Naive thymus-derived CD8-positive, alpha-beta T cell (primary cell): ENCODE measurements at regions not wholly inside any gene's neighbourhood (a gene's known extent, or its start where the extent isn't known, plus 50 kb on each side); places are given as distances from the start of the nearest gene placed in this dataset.

Experiments
- ATAC-seq, 2 donors: fragments of 150-1000 bp; cut with Tn5 transposase in 1 of 2; sonication (Bioruptor Pico), chemical (Tn5 transposase) in 1 of 2; 1 replicate in 1 of 2; 2 replicates in 1 of 2; pipeline ENCODE4 v1.10.0; 2021; ENCODE audit warnings: mild to moderate bottlenecking in 2 of 2, moderate library complexity in 2 of 2
- POLR2A ChIA-PET: fragments of 350-600 bp; sonication (Branson Sonifier 250); formaldehyde crosslinking; loops from one replicate; lab custom pipeline; 2021; ENCODE audit warnings: antibody characterized with exemption; lab: Charles Lee
- DNase-seq, 10 donors: peaks; one replicate each; pipeline versions ENCODE4 v3.0.0 to v3.0.0-alpha.2; 2020 to 2022
- H3K27ac Mint-ChIP-seq, 10 donors: one replicate each; pipeline ENCODE4 v1.8.0; 2020 to 2022; ENCODE audit warnings: mild to moderate bottlenecking in 10 of 10, mixed read lengths in 10 of 10, moderate library complexity in 4 of 10, inconsistent platforms in 1 of 10
- H3K27me3 Mint-ChIP-seq, 5 donors: one replicate each; pipeline ENCODE4 v1.8.0; 2021 to 2022; ENCODE audit warnings: mixed read lengths in 5 of 5
- H3K36me3 Mint-ChIP-seq, 3 donors: one replicate each; pipeline ENCODE4 v1.8.0; 2020 to 2022; ENCODE audit warnings: mixed read lengths in 3 of 3, mild to moderate bottlenecking in 2 of 3, inconsistent platforms in 1 of 3
- H3K4me1 Mint-ChIP-seq, 4 donors: one replicate each; pipeline ENCODE4 v1.8.0; 2021 to 2022; ENCODE audit warnings: mixed read lengths in 4 of 4
- H3K4me3 Mint-ChIP-seq, 10 donors: one replicate each; pipeline ENCODE4 v1.8.0; 2020 to 2022; ENCODE audit warnings: mild to moderate bottlenecking in 10 of 10, mixed read lengths in 10 of 10, moderate library complexity in 6 of 10, inconsistent platforms in 1 of 10
- H3K9me3 Mint-ChIP-seq, 9 donors: one replicate each; pipeline ENCODE4 v1.8.0; 2020 to 2022; ENCODE audit warnings: mixed read lengths in 9 of 9, mild to moderate bottlenecking in 3 of 9, inconsistent platforms in 1 of 9, moderate library complexity in 1 of 9

- Mint-ChIP-seq H3K4me3 (no peak overlapping the region), H3K27me3 (no peaks in the 10 kb centered on the region), H3K27ac (no peak overlapping the region), H3K4me1 (no peaks in the 10 kb centered on the region), H3K9me3 (peaks cover 0 to 7% (median 5%) of the 10 kb centered on the region in 9 donors), H3K36me3 (no peaks in the 10 kb centered on the region)
- ATAC-seq (no peak), DNase-seq (no peak)
- POLR2A ChIA-PET: no interaction called here
These were observed 1125.7 kb downstream of the BRINP3 start for GRCh38 chr1:189351960-189352359.

- POLR2A ChIA-PET: no interaction called here
- Mint-ChIP-seq H3K4me3 (no peak overlapping the region), H3K27ac (no peak overlapping the region), H3K4me1 (no peaks in the 10 kb centered on the region), H3K27me3 (no peaks in the 10 kb centered on the region), H3K9me3 (peaks cover 0 to 9% (median 4%) of the 10 kb centered on the region in 9 donors), H3K36me3 (no peaks in the 10 kb centered on the region)
- DNase-seq: no peak
- ATAC-seq: no peak
These were observed 1121.5 kb downstream of the BRINP3 start for GRCh38 chr1:189356206-189356605.

GRCh38 chr1:189357317-189357716 lies 1120.3 kb downstream of the BRINP3 start:
- no peak overlapping the region for H3K4me3 Mint-ChIP-seq
- no peaks in the 10 kb centered on the region for H3K36me3 Mint-ChIP-seq
- ATAC-seq (no peak), DNase-seq (no peak)
- no peak overlapping the region for H3K27ac Mint-ChIP-seq
- POLR2A ChIA-PET: no interaction called here
- H3K4me1 Mint-ChIP-seq: no peaks in the 10 kb centered on the region
- H3K9me3 Mint-ChIP-seq: peaks cover 0 to 8% (median 5%) of the 10 kb centered on the region in 9 donors
- no peaks in the 10 kb centered on the region for H3K27me3 Mint-ChIP-seq

- Mint-ChIP-seq H3K4me1 (no peaks in the 10 kb centered on the region), H3K36me3 (peaks cover 0 to 2% (median 0%) of the 10 kb centered on the region in 3 donors), H3K27ac (no peak overlapping the region), H3K9me3 (peaks cover 0 to 23% (median 13%) of the 10 kb centered on the region in 9 donors), H3K4me3 (no peak overlapping the region), H3K27me3 (no peaks in the 10 kb centered on the region)
- DNase-seq (no peak), ATAC-seq (no peak)
- POLR2A ChIA-PET: no interaction called here
These were observed 1108.1 kb downstream of the BRINP3 start for GRCh38 chr1:189369612-189370011.

- Mint-ChIP-seq H3K9me3 (peaks cover 0 to 29% (median 8%) of the 10 kb centered on the region in 9 donors), H3K27me3 (no peaks in the 10 kb centered on the region), H3K4me1 (no peaks in the 10 kb centered on the region), H3K36me3 (no peaks in the 10 kb centered on the region), H3K27ac (no peak overlapping the region), H3K4me3 (no peak overlapping the region)
- DNase-seq (no peak), ATAC-seq (no peak)
- POLR2A ChIA-PET: no interaction called here
These were observed 1102.8 kb downstream of the BRINP3 start for GRCh38 chr1:189374816-189375215.

GRCh38 chr1:189405419-189405818 lies 1072.2 kb downstream of the BRINP3 start:
- Mint-ChIP-seq H3K4me3 (no peak overlapping the region), H3K27ac (no peak overlapping the region), H3K9me3 (peaks cover 0 to 40% (median 13%) of the 10 kb centered on the region in 9 donors), H3K4me1 (no peaks in the 10 kb centered on the region), H3K27me3 (no peaks in the 10 kb centered on the region), H3K36me3 (peaks cover 0 to 7% (median 0%) of the 10 kb centered on the region in 3 donors)
- no peak for ATAC-seq
- POLR2A ChIA-PET: no interaction called here
- DNase-seq: no peak

GRCh38 chr1:189409774-189410173 lies 1067.9 kb downstream of the BRINP3 start:
- Mint-ChIP-seq H3K36me3 (peaks cover 0 to 14% (median 0%) of the 10 kb centered on the region in 3 donors), H3K27me3 (no peaks in the 10 kb centered on the region), H3K4me1 (no peaks in the 10 kb centered on the region), H3K4me3 (no peak overlapping the region), H3K9me3 (peaks cover 8 to 44% (median 15%) of the 10 kb centered on the region in 9 donors), H3K27ac (no peak overlapping the region)
- ATAC-seq (no peak), DNase-seq (no peak)
- POLR2A ChIA-PET: no interaction called here

GRCh38 chr1:189424746-189425331 lies 1052.8 kb downstream of the BRINP3 start:
- POLR2A ChIA-PET: no interaction called here
- peaks cover 0 to 3% (median 0%) of the 10 kb centered on the region in 3 donors for H3K36me3 Mint-ChIP-seq
- H3K27me3 Mint-ChIP-seq: no peaks in the 10 kb centered on the region
- no peaks in the 10 kb centered on the region for H3K4me1 Mint-ChIP-seq
- DNase-seq (no peak), ATAC-seq (no peak)
- H3K9me3 Mint-ChIP-seq: peaks cover 0 to 39% (median 6%) of the 10 kb centered on the region in 9 donors
- no peak overlapping the region for H3K27ac Mint-ChIP-seq
- no peak overlapping the region for H3K4me3 Mint-ChIP-seq

GRCh38 chr1:189429610-189430009 lies 1048.1 kb downstream of the BRINP3 start:
- DNase-seq (no peak), ATAC-seq (no peak)
- H3K36me3 Mint-ChIP-seq: peaks cover 0 to 3% (median 0%) of the 10 kb centered on the region in 3 donors
- H3K4me1 Mint-ChIP-seq: no peaks in the 10 kb centered on the region
- no peak overlapping the region for H3K27ac Mint-ChIP-seq
- no peaks in the 10 kb centered on the region for H3K27me3 Mint-ChIP-seq
- H3K9me3 Mint-ChIP-seq: peaks cover 2 to 34% (median 6%) of the 10 kb centered on the region in 9 donors
- H3K4me3 Mint-ChIP-seq: no peak overlapping the region
- POLR2A ChIA-PET: no interaction called here

- Mint-ChIP-seq H3K9me3 (peaks cover 3 to 33% (median 7%) of the 10 kb centered on the region in 9 donors), H3K27ac (no peak overlapping the region), H3K36me3 (peaks cover 0 to 3% (median 0%) of the 10 kb centered on the region in 3 donors), H3K4me1 (no peaks in the 10 kb centered on the region), H3K27me3 (no peaks in the 10 kb centered on the region), H3K4me3 (no peak overlapping the region)
- no peak for ATAC-seq
- POLR2A ChIA-PET: no interaction called here
- DNase-seq: no peak
These were observed 1046.2 kb downstream of the BRINP3 start for GRCh38 chr1:189431447-189431846.

GRCh38 chr1:189432753-189433152 lies 1044.9 kb downstream of the BRINP3 start:
- peaks cover 1 to 20% (median 7%) of the 10 kb centered on the region in 9 donors for H3K9me3 Mint-ChIP-seq
- H3K27me3 Mint-ChIP-seq: no peaks in the 10 kb centered on the region
- H3K4me1 Mint-ChIP-seq: no peaks in the 10 kb centered on the region
- H3K27ac Mint-ChIP-seq: no peak overlapping the region
- DNase-seq: no peak
- no peak overlapping the region for H3K4me3 Mint-ChIP-seq
- peaks cover 0 to 3% (median 0%) of the 10 kb centered on the region in 3 donors for H3K36me3 Mint-ChIP-seq
- POLR2A ChIA-PET: no interaction called here
- ATAC-seq: no peak

GRCh38 chr1:189434461-189434860 lies 1043.2 kb downstream of the BRINP3 start:
- Mint-ChIP-seq H3K9me3 (peaks cover 0 to 12% (median 7%) of the 10 kb centered on the region in 9 donors), H3K27ac (no peak overlapping the region), H3K4me3 (no peak overlapping the region), H3K4me1 (no peaks in the 10 kb centered on the region), H3K27me3 (no peaks in the 10 kb centered on the region), H3K36me3 (peaks cover 0 to 3% (median 0%) of the 10 kb centered on the region in 3 donors)
- ATAC-seq (no peak), DNase-seq (no peak)
- POLR2A ChIA-PET: no interaction called here

GRCh38 chr1:189435398-189435797 lies 1042.3 kb downstream of the BRINP3 start:
- H3K27me3 Mint-ChIP-seq: no peaks in the 10 kb centered on the region
- no peak overlapping the region for H3K4me3 Mint-ChIP-seq
- POLR2A ChIA-PET: no interaction called here
- no peak overlapping the region for H3K27ac Mint-ChIP-seq
- DNase-seq (no peak), ATAC-seq (no peak)
- H3K36me3 Mint-ChIP-seq: no peaks in the 10 kb centered on the region
- H3K4me1 Mint-ChIP-seq: no peaks in the 10 kb centered on the region
- peaks cover 0 to 12% (median 8%) of the 10 kb centered on the region in 9 donors for H3K9me3 Mint-ChIP-seq

GRCh38 chr1:189438808-189439207 lies 1038.9 kb downstream of the BRINP3 start:
- Mint-ChIP-seq H3K4me1 (no peaks in the 10 kb centered on the region), H3K36me3 (no peaks in the 10 kb centered on the region), H3K27ac (no peak overlapping the region), H3K9me3 (peaks cover 0 to 14% (median 5%) of the 10 kb centered on the region in 9 donors), H3K27me3 (no peaks in the 10 kb centered on the region), H3K4me3 (no peak overlapping the region)
- no peak for DNase-seq
- ATAC-seq: no peak
- POLR2A ChIA-PET: no interaction called here
